HCT116 (cell line): ENCODE measurements at regions not wholly inside any gene's neighbourhood (a gene's known extent, or its start where the extent isn't known, plus 50 kb on each side); places are given as distances from the start of the nearest gene placed in this dataset.

ENCODE experiments used
- CBX3 ChIP-seq: IDR thresholded peaks from 2 replicates; pipeline ENCODE4 v1.6.1; 2012; ENCODE audit warnings: low read depth
- CEBPB ChIP-seq: IDR thresholded peaks from 2 replicates; pipeline ENCODE4 v1.6.1; 2012; ENCODE audit warnings: low read depth
- ELF1 ChIP-seq: IDR thresholded peaks from 2 replicates; pipeline ENCODE4 v1.6.1; 2012; ENCODE audit warnings: low read depth, borderline replicate concordance
- EZH2 ChIP-seq: fragments of 200-600 bp; sonication (generic); IDR thresholded peaks from 2 replicates; pipeline ENCODE4 v1.6.1; 2017; ENCODE audit warnings: antibody characterized with exemption, mixed run types
- POLR2A ChIP-seq: IDR thresholded peaks from 2 replicates; pipeline ENCODE4 v1.7.0; 2011; ENCODE audit warnings: borderline replicate concordance; ENCODE audit not compliant: insufficient read depth, insufficient read length; ENCODE audit errors: extremely low read depth
- POLR2AphosphoS5 ChIP-seq: IDR thresholded peaks from 2 replicates; pipeline ENCODE4 v1.6.1; 2011; ENCODE audit warnings: mild to moderate bottlenecking, low read depth, low read length, moderate library complexity
- RAD21 ChIP-seq: IDR thresholded peaks from 2 replicates; pipeline ENCODE4 v1.6.1; 2012; ENCODE audit warnings: low read depth, mild to moderate bottlenecking
- SP1 ChIP-seq: IDR thresholded peaks from 2 replicates; pipeline ENCODE4 v1.6.1; 2012; ENCODE audit warnings: low read depth
- SRF ChIP-seq: IDR thresholded peaks from 2 replicates; pipeline ENCODE4 v1.6.1; 2012; ENCODE audit warnings: low read depth
- TF ChIP-seq, protein P1 (sequence below), 3 experiments: fragments of 200-600 bp in 1 of 3; sonication (generic) in 1 of 3; IDR thresholded peaks in 2 of 3; conservative IDR thresholded peaks in 1 of 3; 2 replicates each; pipeline ENCODE4 v1.5.1; 2012 to 2017; ENCODE audit warnings: low read depth in 2 of 3, low read length in 2 of 3, antibody characterized with exemption in 1 of 3, borderline replicate concordance in 1 of 3, control low read depth in 1 of 3, mild to moderate bottlenecking in 1 of 3, mixed read lengths in 1 of 3, mixed run types in 1 of 3, moderate library complexity in 1 of 3; ENCODE audit not compliant: insufficient read depth in 1 of 3
- TF ChIP-seq, protein P2 (sequence below): IDR thresholded peaks from 2 replicates; pipeline ENCODE4 v1.6.1; 2012; ENCODE audit warnings: low read depth

GRCh38 chr2:16040271-16041010, 100.1 kb downstream of the MYCN start:
- no peak for TF ChIP-seq EZH2
- TF ChIP-seq, protein P1, sequence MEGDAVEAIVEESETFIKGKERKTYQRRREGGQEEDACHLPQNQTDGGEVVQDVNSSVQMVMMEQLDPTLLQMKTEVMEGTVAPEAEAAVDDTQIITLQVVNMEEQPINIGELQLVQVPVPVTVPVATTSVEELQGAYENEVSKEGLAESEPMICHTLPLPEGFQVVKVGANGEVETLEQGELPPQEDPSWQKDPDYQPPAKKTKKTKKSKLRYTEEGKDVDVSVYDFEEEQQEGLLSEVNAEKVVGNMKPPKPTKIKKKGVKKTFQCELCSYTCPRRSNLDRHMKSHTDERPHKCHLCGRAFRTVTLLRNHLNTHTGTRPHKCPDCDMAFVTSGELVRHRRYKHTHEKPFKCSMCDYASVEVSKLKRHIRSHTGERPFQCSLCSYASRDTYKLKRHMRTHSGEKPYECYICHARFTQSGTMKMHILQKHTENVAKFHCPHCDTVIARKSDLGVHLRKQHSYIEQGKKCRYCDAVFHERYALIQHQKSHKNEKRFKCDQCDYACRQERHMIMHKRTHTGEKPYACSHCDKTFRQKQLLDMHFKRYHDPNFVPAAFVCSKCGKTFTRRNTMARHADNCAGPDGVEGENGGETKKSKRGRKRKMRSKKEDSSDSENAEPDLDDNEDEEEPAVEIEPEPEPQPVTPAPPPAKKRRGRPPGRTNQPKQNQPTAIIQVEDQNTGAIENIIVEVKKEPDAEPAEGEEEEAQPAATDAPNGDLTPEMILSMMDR (IDR thresholded peaks at IDR 0.05 in 2 of 3, conservative IDR thresholded peaks at IDR 0.05 in 1 of 3; ENCODE audit: borderline replicate concordance in 1 of 3, insufficient read depth in 1 of 3, low read depth in 2 of 3, low read length in 2 of 3) = no peak
- no peak for TF ChIP-seq POLR2A
- TF ChIP-seq POLR2AphosphoS5 = no peak
- TF ChIP-seq CEBPB = no peak
- TF ChIP-seq SRF = no peak
- TF ChIP-seq, protein P2, sequence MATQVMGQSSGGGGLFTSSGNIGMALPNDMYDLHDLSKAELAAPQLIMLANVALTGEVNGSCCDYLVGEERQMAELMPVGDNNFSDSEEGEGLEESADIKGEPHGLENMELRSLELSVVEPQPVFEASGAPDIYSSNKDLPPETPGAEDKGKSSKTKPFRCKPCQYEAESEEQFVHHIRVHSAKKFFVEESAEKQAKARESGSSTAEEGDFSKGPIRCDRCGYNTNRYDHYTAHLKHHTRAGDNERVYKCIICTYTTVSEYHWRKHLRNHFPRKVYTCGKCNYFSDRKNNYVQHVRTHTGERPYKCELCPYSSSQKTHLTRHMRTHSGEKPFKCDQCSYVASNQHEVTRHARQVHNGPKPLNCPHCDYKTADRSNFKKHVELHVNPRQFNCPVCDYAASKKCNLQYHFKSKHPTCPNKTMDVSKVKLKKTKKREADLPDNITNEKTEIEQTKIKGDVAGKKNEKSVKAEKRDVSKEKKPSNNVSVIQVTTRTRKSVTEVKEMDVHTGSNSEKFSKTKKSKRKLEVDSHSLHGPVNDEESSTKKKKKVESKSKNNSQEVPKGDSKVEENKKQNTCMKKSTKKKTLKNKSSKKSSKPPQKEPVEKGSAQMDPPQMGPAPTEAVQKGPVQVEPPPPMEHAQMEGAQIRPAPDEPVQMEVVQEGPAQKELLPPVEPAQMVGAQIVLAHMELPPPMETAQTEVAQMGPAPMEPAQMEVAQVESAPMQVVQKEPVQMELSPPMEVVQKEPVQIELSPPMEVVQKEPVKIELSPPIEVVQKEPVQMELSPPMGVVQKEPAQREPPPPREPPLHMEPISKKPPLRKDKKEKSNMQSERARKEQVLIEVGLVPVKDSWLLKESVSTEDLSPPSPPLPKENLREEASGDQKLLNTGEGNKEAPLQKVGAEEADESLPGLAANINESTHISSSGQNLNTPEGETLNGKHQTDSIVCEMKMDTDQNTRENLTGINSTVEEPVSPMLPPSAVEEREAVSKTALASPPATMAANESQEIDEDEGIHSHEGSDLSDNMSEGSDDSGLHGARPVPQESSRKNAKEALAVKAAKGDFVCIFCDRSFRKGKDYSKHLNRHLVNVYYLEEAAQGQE = no peak
- TF ChIP-seq ELF1 = no peak
- no peak for TF ChIP-seq CBX3
- TF ChIP-seq SP1 = no peak
- TF ChIP-seq RAD21 = no peak
